ENCODE measurements at regions not wholly inside any gene's neighbourhood (a gene's known extent, or its start where the extent isn't known, plus 50 kb on each side); places are given as distances from the start of the nearest gene placed in this dataset.
"Not testable (repeated sequence)": the region's sequence is repeated elsewhere in the genome, so short reads cannot be mapped to it uniquely, and the experiment has no call there.

GRCh38 chrX:1124531-1124930, 87.9 kb downstream of the CRLF2 start:
- CTCF ChIA-PET: no interaction called here
- Mint-ChIP-seq H3K27me3 (peaks cover 18 to 19% of the 10 kb centered on the region in 2 donors), H3K4me1 (no peaks in the 10 kb centered on the region), H3K27ac (no peak overlapping the region), H3K9me3 (peaks cover 0 to 4% (median 0%) of the 10 kb centered on the region in 5 donors), H3K4me3 (no peak overlapping the region), H3K36me3 (peaks cover 0 to 2% (median 0%) of the 10 kb centered on the region in 3 donors)
- H3K27ac ChIP-seq (ENCODE audit: low read depth, low read length): no peak overlapping the region
- no peak for DNase-seq
- H3K4me3 ChIP-seq (ENCODE audit: low read length): no peak overlapping the region
- POLR2A ChIA-PET: no interaction called here
- no peaks in the 10 kb centered on the region for H3K9me3 ChIP-seq (ENCODE audit: low read length)
- H3K4me1 ChIP-seq (ENCODE audit: insufficient read depth, low read length): no peaks in the 10 kb centered on the region
- no peaks in the 10 kb centered on the region for H3K36me3 ChIP-seq (ENCODE audit: insufficient read depth, low read length)
- no peaks in the 10 kb centered on the region for H3K27me3 ChIP-seq (ENCODE audit: insufficient read depth, low read length, poor library complexity, severe bottlenecking)

GRCh38 chrX:1122851-1123250, 89.6 kb downstream of the CRLF2 start:
- H3K27me3 Mint-ChIP-seq: peaks cover 18 to 23% of the 10 kb centered on the region in 2 donors
- H3K4me3 Mint-ChIP-seq; H3K9me3 ChIP-seq (ENCODE audit: low read length); H3K27me3 ChIP-seq (ENCODE audit: insufficient read depth, low read length, poor library complexity, severe bottlenecking); H3K36me3 Mint-ChIP-seq; H3K4me1 Mint-ChIP-seq; POLR2A ChIA-PET; H3K4me1 ChIP-seq (ENCODE audit: insufficient read depth, low read length); H3K36me3 ChIP-seq (ENCODE audit: insufficient read depth, low read length); DNase-seq; H3K27ac Mint-ChIP-seq; H3K9me3 Mint-ChIP-seq; H3K27ac ChIP-seq (ENCODE audit: low read depth, low read length); CTCF ChIA-PET; H3K4me3 ChIP-seq (ENCODE audit: low read length): not testable (repeated sequence)

GRCh38 chrX:1119275-1119674, 93.2 kb downstream of the CRLF2 start:
- Mint-ChIP-seq H3K36me3 (peaks cover 0 to 4% (median 0%) of the 10 kb centered on the region in 3 donors), H3K4me1 (no peaks in the 10 kb centered on the region), H3K9me3 (peaks cover 0 to 5% (median 2%) of the 10 kb centered on the region in 5 donors), H3K27ac (no peak overlapping the region), H3K27me3 (peaks cover 15 to 16% of the 10 kb centered on the region in 2 donors), H3K4me3 (no peak overlapping the region)
- Histone ChIP-seq H3K4me3 (ENCODE audit: low read length) (no peak overlapping the region), H3K27me3 (ENCODE audit: insufficient read depth, low read length, poor library complexity, severe bottlenecking) (no peaks in the 10 kb centered on the region), H3K27ac (ENCODE audit: low read depth, low read length) (no peak overlapping the region), H3K4me1 (ENCODE audit: insufficient read depth, low read length) (no peaks in the 10 kb centered on the region), H3K9me3 (ENCODE audit: low read length) (no peaks in the 10 kb centered on the region), H3K36me3 (ENCODE audit: insufficient read depth, low read length) (no peaks in the 10 kb centered on the region)
- ChIA-PET POLR2A (no interaction called here), CTCF (no interaction called here)
- no peak for DNase-seq

- DNase-seq: no peak
- Mint-ChIP-seq H3K4me3 (no peak overlapping the region), H3K9me3 (peaks cover 0 to 5% (median 2%) of the 10 kb centered on the region in 5 donors), H3K27me3 (peaks cover 12 to 14% of the 10 kb centered on the region in 2 donors), H3K27ac (no peak overlapping the region), H3K36me3 (peaks cover 0 to 4% (median 0%) of the 10 kb centered on the region in 3 donors), H3K4me1 (no peaks in the 10 kb centered on the region)
- no peaks in the 10 kb centered on the region for H3K27me3 ChIP-seq (ENCODE audit: insufficient read depth, low read length, poor library complexity, severe bottlenecking)
- CTCF ChIA-PET: no interaction called here
- H3K9me3 ChIP-seq (ENCODE audit: low read length): no peaks in the 10 kb centered on the region
- H3K27ac ChIP-seq (ENCODE audit: low read depth, low read length): no peak overlapping the region
- no peak overlapping the region for H3K4me3 ChIP-seq (ENCODE audit: low read length)
- no peaks in the 10 kb centered on the region for H3K4me1 ChIP-seq (ENCODE audit: insufficient read depth, low read length)
- no peaks in the 10 kb centered on the region for H3K36me3 ChIP-seq (ENCODE audit: insufficient read depth, low read length)
- POLR2A ChIA-PET: no interaction called here
Measured at GRCh38 chrX:1118572-1119199, 93.8 kb downstream of the CRLF2 start.

GRCh38 chrX:1115411-1115810, 97.0 kb downstream of the CRLF2 start:
- CTCF ChIA-PET; H3K27me3 Mint-ChIP-seq; H3K4me3 Mint-ChIP-seq; H3K4me1 ChIP-seq (ENCODE audit: insufficient read depth, low read length); DNase-seq; H3K9me3 Mint-ChIP-seq; H3K27ac Mint-ChIP-seq; H3K9me3 ChIP-seq (ENCODE audit: low read length); H3K4me1 Mint-ChIP-seq; H3K27me3 ChIP-seq (ENCODE audit: insufficient read depth, low read length, poor library complexity, severe bottlenecking); H3K4me3 ChIP-seq (ENCODE audit: low read length); H3K36me3 Mint-ChIP-seq; H3K27ac ChIP-seq (ENCODE audit: low read depth, low read length); H3K36me3 ChIP-seq (ENCODE audit: insufficient read depth, low read length); POLR2A ChIA-PET: not testable (repeated sequence)

- no peak for DNase-seq
- Histone ChIP-seq H3K27me3 (ENCODE audit: insufficient read depth, low read length, poor library complexity, severe bottlenecking) (no peaks in the 10 kb centered on the region), H3K9me3 (ENCODE audit: low read length) (no peaks in the 10 kb centered on the region), H3K36me3 (ENCODE audit: insufficient read depth, low read length) (no peaks in the 10 kb centered on the region), H3K4me1 (ENCODE audit: insufficient read depth, low read length) (no peaks in the 10 kb centered on the region), H3K27ac (ENCODE audit: low read depth, low read length) (no peak overlapping the region), H3K4me3 (ENCODE audit: low read length) (no peak overlapping the region)
- Mint-ChIP-seq H3K27ac (no peak overlapping the region), H3K27me3 (peaks cover 12 to 25% of the 10 kb centered on the region in 2 donors), H3K9me3 (peaks cover 0 to 16% (median 5%) of the 10 kb centered on the region in 5 donors), H3K4me1 (peaks cover 0 to 5% (median 1%) of the 10 kb centered on the region in 3 donors), H3K36me3 (peaks cover 0 to 5% (median 2%) of the 10 kb centered on the region in 3 donors), H3K4me3 (no peak overlapping the region)
- POLR2A ChIA-PET: no interaction called here
- CTCF ChIA-PET: no interaction called here
Measured at GRCh38 chrX:1112321-1112720, 100.1 kb downstream of the CRLF2 start.

GRCh38 chrX:1111601-1112300, 100.7 kb downstream of the CRLF2 start:
- H3K27ac Mint-ChIP-seq: no peak overlapping the region
- H3K36me3 Mint-ChIP-seq: peaks cover 0 to 5% (median 2%) of the 10 kb centered on the region in 3 donors

GRCh38 chrX:1109580-1110119, 102.8 kb downstream of the CRLF2 start:
- H3K4me1 Mint-ChIP-seq: peaks cover 0 to 5% (median 1%) of the 10 kb centered on the region in 3 donors
- DNase-seq: no peak
- no peak overlapping the region for H3K4me3 Mint-ChIP-seq
- H3K36me3 Mint-ChIP-seq: peaks cover 0 to 5% (median 0%) of the 10 kb centered on the region in 3 donors
- H3K36me3 ChIP-seq (ENCODE audit: insufficient read depth, low read length): no peaks in the 10 kb centered on the region
- no peak overlapping the region for H3K27ac Mint-ChIP-seq
- peaks cover 0 to 16% (median 5%) of the 10 kb centered on the region in 5 donors for H3K9me3 Mint-ChIP-seq
- POLR2A ChIA-PET: no interaction called here
- H3K27me3 Mint-ChIP-seq: peaks cover 8 to 27% of the 10 kb centered on the region in 2 donors
- H3K9me3 ChIP-seq (ENCODE audit: low read length): no peaks in the 10 kb centered on the region
- H3K27ac ChIP-seq (ENCODE audit: low read depth, low read length): no peak overlapping the region
- CTCF ChIA-PET: no interaction called here
- no peaks in the 10 kb centered on the region for H3K27me3 ChIP-seq (ENCODE audit: insufficient read depth, low read length, poor library complexity, severe bottlenecking)
- H3K4me3 ChIP-seq (ENCODE audit: low read length): no peak overlapping the region
- no peaks in the 10 kb centered on the region for H3K4me1 ChIP-seq (ENCODE audit: insufficient read depth, low read length)

More at GRCh38 chrX:1111601-1112300, 100.7 kb downstream of the CRLF2 start:
- no peak overlapping the region for H3K27ac ChIP-seq (ENCODE audit: low read depth, low read length)
- H3K4me3 Mint-ChIP-seq: no peak overlapping the region
- H3K27me3 ChIP-seq (ENCODE audit: insufficient read depth, low read length, poor library complexity, severe bottlenecking): no peaks in the 10 kb centered on the region
- no peaks in the 10 kb centered on the region for H3K9me3 ChIP-seq (ENCODE audit: low read length)
- H3K4me1 ChIP-seq (ENCODE audit: insufficient read depth, low read length): no peaks in the 10 kb centered on the region
- no peak for DNase-seq
- CTCF ChIA-PET: no interaction called here
- no peaks in the 10 kb centered on the region for H3K36me3 ChIP-seq (ENCODE audit: insufficient read depth, low read length)
- POLR2A ChIA-PET: no interaction called here
- H3K9me3 Mint-ChIP-seq: peaks cover 0 to 16% (median 5%) of the 10 kb centered on the region in 5 donors
- H3K4me1 Mint-ChIP-seq: peaks cover 0 to 5% (median 1%) of the 10 kb centered on the region in 3 donors
- peaks cover 12 to 26% of the 10 kb centered on the region in 2 donors for H3K27me3 Mint-ChIP-seq
- no peak overlapping the region for H3K4me3 ChIP-seq (ENCODE audit: low read length)
